ENCODE measurements at regions not wholly inside any gene's neighbourhood (a gene's known extent, or its start where the extent isn't known, plus 50 kb on each side); places are given as distances from the start of the nearest gene placed in this dataset.

GRCh38 chr5:127993476-127993875 is 90.1 kb upstream of the SLC12A2 start:
- DNase-seq (ENCODE audit: low read depth in 2 of 3, low spot score in 2 of 3) = no peak

- DNase-seq (ENCODE audit: low read depth in 2 of 3, low spot score in 2 of 3) = no peak
Measured at GRCh38 chr5:127994087-127994660, 89.4 kb upstream of the SLC12A2 start.

- DNase-seq (ENCODE audit: low read depth in 2 of 3, low spot score in 2 of 3) = no peak
Measured at GRCh38 chr5:127995556-127995955, 88.0 kb upstream of the SLC12A2 start.

- DNase-seq (ENCODE audit: low read depth in 2 of 3, low spot score in 2 of 3) = no peak
Measured at GRCh38 chr5:127997201-127997704, 86.3 kb upstream of the SLC12A2 start.

- no peak for DNase-seq (ENCODE audit: low read depth in 2 of 3, low spot score in 2 of 3)
Measured at GRCh38 chr5:127998950-127999615, 84.5 kb upstream of the SLC12A2 start.

- DNase-seq (ENCODE audit: low read depth in 2 of 3, low spot score in 2 of 3) = no peak
Measured at GRCh38 chr5:127999909-128000308, 83.7 kb upstream of the SLC12A2 start.

GRCh38 chr5:128002425-128002824 is 81.1 kb upstream of the SLC12A2 start:
- no peak for DNase-seq (ENCODE audit: low read depth in 2 of 3, low spot score in 2 of 3)

- DNase-seq (ENCODE audit: low read depth in 2 of 3, low spot score in 2 of 3) = no peak
Measured at GRCh38 chr5:128007939-128008338, 75.6 kb upstream of the SLC12A2 start.

GRCh38 chr5:128009403-128009802 is 74.2 kb upstream of the SLC12A2 start:
- no peak for DNase-seq (ENCODE audit: low read depth in 2 of 3, low spot score in 2 of 3)

GRCh38 chr5:128011339-128011738 is 72.2 kb upstream of the SLC12A2 start:
- peak in 2 of 3 donors; percentile 1 to 23 for DNase-seq (ENCODE audit: low read depth in 2 of 3, low spot score in 2 of 3)

GRCh38 chr5:128014578-128014977 is 69.0 kb upstream of the SLC12A2 start:
- DNase-seq (ENCODE audit: low read depth in 2 of 3, low spot score in 2 of 3) = no peak

GRCh38 chr5:128015478-128015877 is 68.1 kb upstream of the SLC12A2 start:
- no peak for DNase-seq (ENCODE audit: low read depth in 2 of 3, low spot score in 2 of 3)

- no peak for DNase-seq (ENCODE audit: low read depth in 2 of 3, low spot score in 2 of 3)
Measured at GRCh38 chr5:128015978-128016377, 67.6 kb upstream of the SLC12A2 start.

GRCh38 chr5:128019391-128019790 is 64.2 kb upstream of the SLC12A2 start:
- DNase-seq (ENCODE audit: low read depth in 2 of 3, low spot score in 2 of 3) = no peak

GRCh38 chr5:128020012-128020411 is 63.6 kb upstream of the SLC12A2 start:
- no peak for DNase-seq (ENCODE audit: low read depth in 2 of 3, low spot score in 2 of 3)

- no peak for DNase-seq (ENCODE audit: low read depth in 2 of 3, low spot score in 2 of 3)
Measured at GRCh38 chr5:128021411-128021810, 62.2 kb upstream of the SLC12A2 start.

Measured in hematopoietic multipotent progenitor cell (in vitro differentiated cells).